Activated naive CD4-positive, alpha-beta T cell treated with anti-CD3 and anti-CD28 coated beads, Interleukin-2, amount 50 U/mL, for 24 hours (primary cell): ENCODE measurements at regions not wholly inside any gene's neighbourhood (a gene's known extent, or its start where the extent isn't known, plus 50 kb on each side); places are given as distances from the start of the nearest gene placed in this dataset.
"Not testable (repeated sequence)": the region's sequence is repeated elsewhere in the genome, so short reads cannot be mapped to it uniquely, and the experiment has no call there.

Experiments
- H3K27ac Mint-ChIP-seq: one replicate; pipeline ENCODE4 v1.8.0; 2021; ENCODE audit warnings: mild to moderate bottlenecking, mixed read lengths
- H3K27me3 Mint-ChIP-seq: one replicate; pipeline ENCODE4 v1.8.0; 2021; ENCODE audit warnings: mixed read lengths
- H3K36me3 Mint-ChIP-seq: one replicate; pipeline ENCODE4 v1.8.0; 2021; ENCODE audit warnings: mixed read lengths
- H3K4me1 Mint-ChIP-seq: one replicate; pipeline ENCODE4 v1.8.0; 2021; ENCODE audit warnings: mixed read lengths
- H3K4me3 Mint-ChIP-seq: one replicate; pipeline ENCODE4 v1.8.0; 2021; ENCODE audit warnings: mild to moderate bottlenecking, mixed read lengths
- H3K9me3 Mint-ChIP-seq: one replicate; pipeline ENCODE4 v1.8.0; 2021; ENCODE audit warnings: mixed read lengths

DNA sequence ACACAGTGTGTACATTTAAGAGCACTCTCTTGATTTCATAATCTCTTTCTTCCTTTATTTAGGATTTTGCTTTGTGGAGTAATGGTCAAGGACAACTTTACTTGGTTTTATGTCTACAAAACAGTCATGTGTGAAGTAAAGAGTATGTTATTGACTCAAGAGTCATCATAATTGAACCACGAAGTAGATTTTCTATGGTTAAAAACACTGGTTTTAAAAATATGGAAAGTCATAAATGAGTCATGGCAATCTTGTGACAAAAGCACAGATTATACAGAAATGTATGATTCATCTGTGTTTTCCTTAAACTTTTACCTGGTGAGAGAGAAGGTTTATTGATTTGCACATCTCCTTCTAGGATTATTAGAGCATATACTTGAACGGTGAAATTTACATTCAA lies 969.7 kb downstream of the GATA3 start:
- H3K9me3 Mint-ChIP-seq = no peaks in the 10 kb centered on the region
- no peaks in the 10 kb centered on the region for H3K36me3 Mint-ChIP-seq
- peaks cover 6% of the 10 kb centered on the region for H3K27me3 Mint-ChIP-seq
- H3K4me1 Mint-ChIP-seq = peaks cover 10% of the 10 kb centered on the region
- no peak overlapping the region for H3K27ac Mint-ChIP-seq
- no peak overlapping the region for H3K4me3 Mint-ChIP-seq

DNA sequence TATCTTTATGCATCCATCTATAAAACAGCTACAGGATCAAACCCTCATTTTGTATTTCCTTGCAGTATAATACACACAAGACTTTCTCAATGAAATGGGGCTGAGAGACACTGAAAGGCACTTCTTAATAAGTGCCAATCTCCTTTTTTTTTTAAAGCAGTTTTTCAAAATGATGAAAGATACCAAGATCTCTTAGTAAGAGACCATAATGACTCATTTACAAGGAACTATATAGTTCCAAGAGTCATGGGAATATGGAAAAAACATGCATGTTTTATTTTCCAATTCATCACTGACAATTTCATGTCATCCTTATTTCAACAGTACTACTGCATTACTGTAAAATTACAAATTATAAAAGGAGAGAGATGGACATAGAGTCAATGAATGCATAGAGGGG lies 973.7 kb downstream of the GATA3 start:
- Mint-ChIP-seq H3K4me1 (peaks cover 5% of the 10 kb centered on the region), H3K27me3 (peaks cover 5% of the 10 kb centered on the region), H3K9me3 (no peaks in the 10 kb centered on the region), H3K36me3 (no peaks in the 10 kb centered on the region), H3K4me3 (no peak overlapping the region), H3K27ac (no peak overlapping the region)

DNA sequence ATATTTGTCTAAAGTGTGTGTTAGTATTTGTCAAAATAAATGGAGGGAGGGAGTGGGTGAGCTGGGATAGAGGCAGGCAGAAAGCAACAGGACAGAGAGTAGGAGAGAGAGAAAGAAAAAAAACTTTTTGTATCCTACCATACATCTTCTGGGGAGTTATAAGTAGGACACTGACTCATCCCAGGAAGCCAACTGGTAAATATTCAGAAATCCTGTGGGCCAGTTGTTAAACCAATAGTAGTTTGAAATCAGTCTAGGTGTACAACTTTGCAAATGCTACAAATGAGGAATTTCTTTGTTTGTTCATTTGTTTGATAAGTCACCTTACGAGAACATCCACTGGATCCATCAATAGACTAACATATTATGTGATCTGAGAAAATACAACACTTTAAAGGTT lies 980.9 kb downstream of the GATA3 start:
- Mint-ChIP-seq H3K27me3 (no peaks in the 10 kb centered on the region), H3K9me3 (peaks cover 6% of the 10 kb centered on the region), H3K36me3 (peaks cover 4% of the 10 kb centered on the region), H3K27ac (no peak overlapping the region), H3K4me1 (no peaks in the 10 kb centered on the region), H3K4me3 (no peak overlapping the region)

DNA sequence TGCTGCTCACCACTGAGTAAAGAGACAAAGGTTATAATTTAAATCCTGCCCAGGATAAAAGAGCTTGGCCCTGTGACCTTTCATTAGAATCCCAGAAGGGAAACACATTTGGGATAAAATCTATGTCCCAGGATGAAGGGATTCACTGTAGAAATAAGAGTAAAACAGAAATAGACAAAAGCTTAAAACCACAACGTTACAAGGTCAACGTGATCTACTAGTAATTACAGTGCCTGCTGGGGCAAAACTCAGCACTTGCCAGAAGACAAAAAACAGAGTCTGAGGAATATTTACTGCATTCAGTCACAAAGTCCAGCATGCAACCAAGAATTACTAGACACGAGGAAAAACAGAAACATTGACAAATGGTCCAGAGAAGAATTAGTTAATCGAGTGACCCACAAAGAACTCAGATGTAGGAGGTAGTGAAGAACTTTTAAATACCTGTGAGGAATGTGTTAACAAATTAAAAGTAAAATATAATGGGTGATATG lies 982.3 kb downstream of the GATA3 start:
- peaks cover 6% of the 10 kb centered on the region for H3K9me3 Mint-ChIP-seq
- H3K27ac Mint-ChIP-seq = no peak overlapping the region
- no peaks in the 10 kb centered on the region for H3K27me3 Mint-ChIP-seq
- no peaks in the 10 kb centered on the region for H3K4me1 Mint-ChIP-seq
- H3K4me3 Mint-ChIP-seq = no peak overlapping the region
- H3K36me3 Mint-ChIP-seq = peaks cover 4% of the 10 kb centered on the region

DNA sequence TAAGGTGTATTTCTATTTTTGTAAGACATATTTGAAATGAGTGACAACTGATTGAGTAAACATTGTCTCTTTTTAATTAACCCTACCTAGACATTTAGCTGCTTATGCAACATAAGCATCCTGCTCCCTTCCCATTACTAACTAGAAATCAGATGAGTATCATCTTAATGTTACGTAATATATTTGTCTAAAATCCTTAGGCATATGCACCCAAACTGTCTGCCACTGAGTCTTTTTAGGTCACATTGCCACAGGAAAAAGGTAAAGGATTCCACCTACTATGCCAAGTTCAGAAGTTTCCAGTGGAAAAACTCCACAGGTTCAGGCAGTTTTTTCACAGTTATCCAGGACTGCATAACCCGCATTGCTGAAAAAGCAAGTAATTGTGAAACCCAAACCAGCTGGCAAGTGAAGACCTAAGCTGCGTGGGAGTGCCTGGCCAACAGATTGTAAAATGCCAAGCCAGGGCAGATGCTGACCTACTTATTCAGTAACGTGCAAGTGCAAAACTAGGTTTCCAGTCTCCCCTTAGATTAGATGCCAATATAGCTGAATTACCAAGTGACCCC lies 983.7 kb downstream of the GATA3 start:
- H3K27me3 Mint-ChIP-seq = no peaks in the 10 kb centered on the region
- peaks cover 6% of the 10 kb centered on the region for H3K9me3 Mint-ChIP-seq
- H3K36me3 Mint-ChIP-seq = peaks cover 4% of the 10 kb centered on the region
- no peaks in the 10 kb centered on the region for H3K4me1 Mint-ChIP-seq
- no peak overlapping the region for H3K4me3 Mint-ChIP-seq
- H3K27ac Mint-ChIP-seq = no peak overlapping the region

DNA sequence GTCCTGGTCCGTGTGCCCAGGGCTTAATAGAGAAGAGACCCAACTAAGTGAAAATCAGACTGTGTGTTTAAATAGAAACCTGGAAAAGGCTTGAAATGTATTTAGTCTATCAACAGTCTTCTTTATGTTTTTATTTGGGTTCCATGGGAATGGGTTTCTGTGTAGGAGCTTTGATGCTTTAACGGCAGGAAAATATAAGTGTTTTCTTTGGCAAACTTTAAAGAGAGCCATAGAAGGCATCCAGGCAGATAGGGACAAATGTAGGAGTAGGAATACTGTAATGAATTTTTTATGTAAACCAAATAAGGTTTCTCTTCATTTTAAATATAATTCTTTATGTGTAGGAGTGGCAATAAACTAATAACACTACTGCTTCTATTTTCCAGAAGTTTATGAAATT lies 989.0 kb downstream of the GATA3 start:
- H3K27me3 Mint-ChIP-seq = no peaks in the 10 kb centered on the region
- H3K9me3 Mint-ChIP-seq = no peaks in the 10 kb centered on the region
- peaks cover 4% of the 10 kb centered on the region for H3K36me3 Mint-ChIP-seq
- H3K4me1 Mint-ChIP-seq = no peaks in the 10 kb centered on the region
- H3K4me3 Mint-ChIP-seq = no peak overlapping the region
- H3K27ac Mint-ChIP-seq = no peak overlapping the region

DNA sequence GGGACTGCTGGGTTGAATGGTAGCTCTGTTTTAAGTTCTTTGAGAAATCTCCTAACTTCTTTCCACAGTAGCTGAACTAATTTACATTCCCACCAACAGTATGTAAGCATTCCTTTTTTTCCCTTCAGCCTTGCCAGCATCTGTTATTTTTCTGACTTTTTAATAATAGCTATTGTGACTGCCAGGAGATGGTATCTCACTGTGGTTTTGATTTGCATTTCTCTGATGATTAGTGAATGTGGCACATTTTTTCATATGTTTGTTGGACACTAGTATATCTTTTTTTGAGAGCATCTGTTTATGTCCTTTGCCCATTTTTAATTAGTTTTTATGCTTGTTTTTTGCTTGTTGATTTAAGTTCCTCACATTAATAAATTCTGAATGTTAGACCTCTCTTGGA lies 990.8 kb downstream of the GATA3 start:
- Mint-ChIP-seq H3K27me3 (no peaks in the 10 kb centered on the region), H3K9me3 (peaks cover 5% of the 10 kb centered on the region), H3K36me3 (peaks cover 4% of the 10 kb centered on the region), H3K4me1 (peaks cover 3% of the 10 kb centered on the region), H3K4me3 (no peak overlapping the region), H3K27ac (no peak overlapping the region)

DNA sequence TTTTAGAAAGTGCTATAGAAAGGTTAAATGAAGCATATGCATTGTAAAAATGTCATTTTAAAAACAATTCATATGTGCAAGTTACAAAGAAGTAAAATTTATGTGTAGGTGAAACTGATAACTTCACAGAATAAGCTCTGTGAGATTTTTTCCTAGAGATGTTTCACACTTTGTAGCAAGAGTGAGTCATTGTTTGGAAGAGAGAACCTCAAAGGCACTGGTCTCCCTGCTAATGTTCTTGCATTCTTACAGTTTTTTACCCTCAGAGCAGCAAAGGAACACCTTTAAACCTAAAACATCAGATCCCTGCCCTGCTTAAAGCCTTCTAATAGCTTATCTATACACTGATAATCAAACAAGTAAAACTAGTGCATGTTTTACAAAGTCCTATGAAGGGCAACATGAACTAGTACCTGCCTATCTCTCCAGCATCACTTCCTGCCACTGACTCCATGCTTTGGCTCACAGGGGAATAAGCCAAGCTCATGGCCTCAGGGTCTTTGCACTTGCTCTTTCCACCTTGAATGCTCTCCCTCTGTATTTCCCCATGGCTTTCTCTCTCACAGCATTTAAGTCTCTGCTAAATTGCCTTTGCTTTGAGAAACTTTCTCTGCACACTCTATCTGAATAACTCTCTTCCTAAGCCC lies 997.0 kb downstream of the GATA3 start:
- Mint-ChIP-seq H3K4me3 (no peak overlapping the region), H3K27me3 (no peaks in the 10 kb centered on the region), H3K27ac (no peak overlapping the region), H3K4me1 (peaks cover 24% of the 10 kb centered on the region), H3K36me3 (peaks cover 2% of the 10 kb centered on the region), H3K9me3 (peaks cover 14% of the 10 kb centered on the region)

DNA sequence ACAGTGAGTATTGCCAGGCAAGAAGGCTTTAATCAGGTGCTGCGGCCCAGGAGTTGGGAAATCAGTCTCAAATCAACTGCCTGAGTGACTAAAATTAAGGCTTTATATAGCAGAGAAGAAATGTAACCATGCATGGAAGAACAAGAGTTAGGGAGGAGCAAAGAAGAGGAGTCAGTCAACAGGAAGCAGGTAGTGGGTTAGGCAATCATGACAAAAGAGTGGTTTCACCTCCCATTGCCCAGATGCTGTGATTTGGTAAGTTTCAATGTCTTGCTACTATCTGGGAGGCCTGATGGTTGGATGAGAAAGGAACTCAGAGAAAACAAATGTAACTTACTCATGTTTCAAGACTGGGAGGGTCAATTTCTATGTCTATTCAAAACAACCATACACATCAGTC lies 998.3 kb downstream of the GATA3 start:
- Mint-ChIP-seq H3K27ac (no peak overlapping the region), H3K9me3 (peaks cover 14% of the 10 kb centered on the region), H3K27me3 (no peaks in the 10 kb centered on the region), H3K4me3 (no peak overlapping the region), H3K4me1 (peaks cover 24% of the 10 kb centered on the region), H3K36me3 (no peaks in the 10 kb centered on the region)

DNA sequence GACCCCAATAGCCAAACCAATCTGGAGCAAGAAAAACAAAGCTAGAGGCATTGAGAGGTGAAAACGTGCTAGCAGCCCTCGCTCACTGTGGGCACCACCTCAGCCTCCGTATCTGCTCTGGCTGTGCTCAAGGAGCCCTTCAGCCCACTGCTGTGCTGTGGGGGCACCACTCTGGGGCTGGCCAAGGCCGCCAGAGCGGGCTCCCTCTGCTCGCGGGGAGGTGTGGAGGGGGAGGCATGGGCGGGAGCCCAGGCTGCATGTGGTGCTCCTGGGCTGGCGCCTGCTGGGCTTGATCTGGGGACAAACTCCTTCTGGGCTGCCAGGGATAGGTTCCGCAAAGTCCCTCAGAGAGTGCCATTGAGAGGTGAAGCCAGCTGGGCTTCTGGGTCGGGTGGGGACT lies 1002.0 kb downstream of the GATA3 start:
- no peaks in the 10 kb centered on the region for H3K27me3 Mint-ChIP-seq
- peaks cover 32% of the 10 kb centered on the region for H3K4me1 Mint-ChIP-seq
- no peak overlapping the region for H3K27ac Mint-ChIP-seq
- peaks cover 9% of the 10 kb centered on the region for H3K9me3 Mint-ChIP-seq
- H3K36me3 Mint-ChIP-seq = no peaks in the 10 kb centered on the region
- H3K4me3 Mint-ChIP-seq = no peak overlapping the region

DNA sequence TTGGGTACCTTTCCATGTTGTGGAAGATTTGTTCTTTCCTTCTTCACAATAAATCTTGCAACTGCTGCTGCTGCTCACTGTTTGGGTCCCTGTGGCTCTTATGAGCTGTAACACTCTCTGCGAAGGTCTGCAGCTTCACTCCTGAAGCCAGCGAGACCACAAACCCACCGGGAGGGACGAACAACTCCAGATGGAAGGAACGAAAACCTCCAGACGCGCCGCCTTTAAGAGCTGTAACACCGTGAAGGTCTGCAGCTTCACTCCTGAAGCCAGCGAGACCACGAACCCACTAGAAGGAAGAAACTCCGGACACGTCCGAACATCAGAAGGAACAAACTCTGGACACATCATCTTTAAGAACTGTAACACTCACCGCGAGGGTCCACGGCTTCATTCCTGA lies 1002.8 kb downstream of the GATA3 start:
- H3K36me3 Mint-ChIP-seq, H3K9me3 Mint-ChIP-seq, H3K4me3 Mint-ChIP-seq, H3K27ac Mint-ChIP-seq, H3K27me3 Mint-ChIP-seq: not testable (repeated sequence)
- H3K4me1 Mint-ChIP-seq = peaks cover 27% of the 10 kb centered on the region

DNA sequence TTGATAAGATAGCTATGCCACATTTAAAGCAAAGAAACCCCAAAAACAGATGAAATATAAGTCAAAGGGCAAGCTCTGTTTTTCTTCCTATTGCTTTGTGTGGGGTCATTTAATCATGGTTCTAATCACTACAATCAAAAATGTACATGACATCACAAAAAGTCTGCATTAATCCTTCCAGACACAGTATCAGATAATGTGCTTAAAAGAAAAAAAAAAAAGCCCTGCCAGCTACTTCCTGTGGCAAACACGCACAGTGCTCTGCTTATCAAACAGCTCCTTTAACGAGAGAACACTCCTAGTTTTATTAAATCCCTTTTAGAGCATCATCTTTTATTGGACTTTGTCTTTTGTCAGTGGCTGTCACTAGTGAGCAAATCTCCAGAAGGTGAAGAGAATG lies 1005.8 kb downstream of the GATA3 start:
- H3K4me1 Mint-ChIP-seq = peaks cover 17% of the 10 kb centered on the region

DNA sequence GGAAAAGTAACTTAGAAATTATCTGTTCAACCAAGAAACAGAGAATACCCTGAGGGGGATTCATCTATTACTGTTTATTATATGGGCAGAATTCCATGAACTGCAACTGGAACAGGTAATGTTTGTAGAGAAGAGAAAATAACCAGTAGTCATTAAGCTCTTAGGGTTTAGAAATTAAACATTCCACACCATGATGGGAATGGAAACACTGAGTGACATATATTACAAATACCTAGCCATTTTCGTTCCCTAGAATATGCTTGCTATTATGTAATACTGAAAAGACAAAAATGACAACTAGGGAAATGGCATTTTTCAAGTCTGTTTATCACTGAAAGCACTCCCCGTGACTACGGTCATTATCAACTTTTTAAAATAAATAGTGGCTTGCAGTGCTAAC lies 1007.4 kb downstream of the GATA3 start:
- no peak overlapping the region for H3K27ac Mint-ChIP-seq
- no peaks in the 10 kb centered on the region for H3K27me3 Mint-ChIP-seq
- H3K4me3 Mint-ChIP-seq = no peak overlapping the region
- H3K36me3 Mint-ChIP-seq = no peaks in the 10 kb centered on the region
- H3K4me1 Mint-ChIP-seq = peaks cover 17% of the 10 kb centered on the region
- no peaks in the 10 kb centered on the region for H3K9me3 Mint-ChIP-seq

More for the DNA sequence above, 1005.8 kb downstream of the GATA3 start:
- H3K9me3 Mint-ChIP-seq = peaks cover 3% of the 10 kb centered on the region
- no peak overlapping the region for H3K27ac Mint-ChIP-seq
- H3K27me3 Mint-ChIP-seq = no peaks in the 10 kb centered on the region
- peak overlapping the region; percentile 44 for H3K4me3 Mint-ChIP-seq
- no peaks in the 10 kb centered on the region for H3K36me3 Mint-ChIP-seq

DNA sequence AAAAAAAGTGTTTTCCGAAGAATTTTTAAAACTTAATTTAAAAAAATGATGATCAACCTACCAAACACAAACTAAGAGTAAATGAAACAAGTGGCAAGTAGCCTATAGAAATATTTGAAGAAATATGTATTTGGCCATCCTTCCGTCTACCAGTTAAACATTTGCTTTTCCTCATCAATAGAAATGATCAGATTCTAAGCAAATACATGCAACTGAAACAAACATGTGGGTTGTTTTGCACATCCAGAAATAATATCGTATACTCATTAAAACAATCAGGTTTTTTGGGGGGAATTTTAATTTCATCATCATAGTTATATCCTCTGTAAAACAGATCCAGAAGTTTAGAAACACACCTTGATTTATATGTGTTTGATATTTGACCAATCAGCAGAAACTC lies 1011.7 kb downstream of the GATA3 start:
- Mint-ChIP-seq H3K36me3 (no peaks in the 10 kb centered on the region), H3K4me1 (peaks cover 6% of the 10 kb centered on the region), H3K4me3 (no peak overlapping the region), H3K9me3 (no peaks in the 10 kb centered on the region), H3K27ac (no peak overlapping the region), H3K27me3 (no peaks in the 10 kb centered on the region)

DNA sequence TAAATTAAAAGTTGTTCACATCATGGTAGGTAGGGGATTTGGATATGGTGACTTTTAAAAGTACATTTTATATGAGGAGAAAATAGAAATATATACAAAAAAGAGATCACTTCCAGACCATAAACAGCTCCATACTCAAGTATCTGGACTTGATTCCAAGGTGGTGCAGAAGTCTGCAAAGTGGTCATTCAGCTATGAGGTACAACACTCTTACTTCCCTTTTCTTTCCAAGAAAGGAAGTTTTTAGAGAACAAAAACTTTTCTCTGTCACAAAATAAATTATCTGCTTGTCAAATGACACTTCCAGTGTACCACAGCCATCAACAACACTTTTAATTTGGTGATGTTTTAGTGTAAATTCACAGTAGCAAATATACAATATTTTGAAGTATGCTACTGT lies 1013.5 kb downstream of the GATA3 start:
- Mint-ChIP-seq H3K4me3 (no peak overlapping the region), H3K27ac (no peak overlapping the region), H3K27me3 (no peaks in the 10 kb centered on the region), H3K9me3 (no peaks in the 10 kb centered on the region), H3K4me1 (no peaks in the 10 kb centered on the region), H3K36me3 (no peaks in the 10 kb centered on the region)

DNA sequence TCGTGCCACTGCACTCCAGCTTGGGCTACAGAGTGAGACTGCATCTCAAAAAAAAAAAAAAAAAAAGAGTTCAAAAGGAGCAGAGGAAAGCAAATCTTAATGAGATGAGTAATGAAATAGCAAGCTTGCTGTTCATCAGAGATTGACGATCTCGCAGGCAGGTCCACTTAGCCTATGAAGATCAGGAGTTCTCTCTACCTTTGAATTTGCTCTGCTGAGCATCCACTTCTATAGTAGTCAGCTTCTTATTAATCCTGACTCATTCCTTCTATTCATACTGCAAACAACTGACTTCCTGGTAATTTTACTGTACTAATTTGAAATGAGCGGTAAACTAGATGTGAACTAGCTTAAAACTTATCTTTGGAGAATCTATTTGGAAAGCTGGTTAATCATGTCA lies 1014.6 kb downstream of the GATA3 start:
- Mint-ChIP-seq H3K27me3 (no peaks in the 10 kb centered on the region), H3K4me3 (no peak overlapping the region), H3K9me3 (no peaks in the 10 kb centered on the region), H3K4me1 (no peaks in the 10 kb centered on the region), H3K36me3 (no peaks in the 10 kb centered on the region), H3K27ac (no peak overlapping the region)

DNA sequence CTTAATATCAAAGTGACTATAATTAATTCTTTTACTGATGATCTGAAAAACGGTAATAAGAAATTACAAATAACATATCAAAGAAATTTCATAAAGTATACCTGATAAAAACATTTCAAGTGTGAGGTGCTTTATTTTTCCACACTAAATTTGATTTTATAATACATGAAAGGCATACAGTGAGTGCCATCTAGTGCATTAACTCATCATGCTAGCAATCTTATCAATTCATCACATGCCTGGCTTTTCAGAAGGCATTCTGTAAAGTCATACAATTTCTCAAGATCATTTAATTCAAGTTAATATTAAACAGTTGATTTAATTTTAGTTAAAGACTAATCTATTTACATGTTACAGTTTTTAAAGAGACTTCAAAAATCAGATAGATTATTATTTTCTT lies 1020.9 kb downstream of the GATA3 start:
- Mint-ChIP-seq H3K27ac (no peak overlapping the region), H3K4me3 (no peak overlapping the region), H3K36me3 (no peaks in the 10 kb centered on the region), H3K27me3 (no peaks in the 10 kb centered on the region), H3K9me3 (no peaks in the 10 kb centered on the region), H3K4me1 (peaks cover 5% of the 10 kb centered on the region)
